A549 (cell line): ENCODE measurements at regions not wholly inside any gene's neighbourhood (a gene's known extent, or its start where the extent isn't known, plus 50 kb on each side); places are given as distances from the start of the nearest gene placed in this dataset.

Experiments used
- ATAC-seq, 2 experiments: fragments of 200-7000 bp in 1 of 2; fragments of >200 bp in 1 of 2; cut with Nextera tagmentation in 1 of 2; cut with Tn5 transposase in 1 of 2; 3 replicates each; pipeline versions ENCODE4 v1.8.0 to v1.9.1; 2018 to 2020; ENCODE audit warnings: mild to moderate bottlenecking in 1 of 2, moderate library complexity in 1 of 2
- CTCF ChIA-PET: fragments of 300-600 bp; sonication (Branson Sonifier 250); formaldehyde crosslinking; extraction: SDS; loops from one replicate; lab custom pipeline; 2021; ENCODE audit warnings: antibody characterized with exemption, inconsistent platforms; lab: Yijun Ruan, JAX
- POLR2A ChIA-PET: fragments of 350-600 bp; formaldehyde crosslinking; extraction: SDS; loops from one replicate; lab custom pipeline; 2021; ENCODE audit warnings: antibody characterized with exemption, inconsistent platforms; lab: Yijun Ruan, JAX
- DNase-seq, 2 experiments: peaks; one replicate each; pipeline versions ENCODE4 v3.0.0 to v3.0.0-alpha.2; 2011 to 2016; ENCODE audit warnings: low read depth in 1 of 2, low spot score in 1 of 2
- FAIRE-seq: peaks from 2 replicates; lab custom pipeline; 2011; peaks lifted over from hg19 to GRCh38; lab: Jason Lieb, UNC
- H3K27ac ChIP-seq, 2 experiments: fragments of >200 bp; sonication (Bioruptor Twin); formaldehyde crosslinking; 3 replicates each; pipeline ENCODE4 v1.5.1; 2016 to 2017
- H3K4me1 ChIP-seq: fragments of >200 bp; sonication (Bioruptor Twin); formaldehyde crosslinking; 3 replicates; pipeline ENCODE4 v1.6.1; 2016
- H3K4me2 ChIP-seq: fragments of >200 bp; sonication (Bioruptor Twin); formaldehyde crosslinking; 3 replicates; pipeline ENCODE4 v1.6.1; 2016
- H3K4me3 ChIP-seq: fragments of >200 bp; sonication (Bioruptor Twin); formaldehyde crosslinking; 3 replicates; pipeline ENCODE4 v1.5.1; 2016
- H3K9me3 ChIP-seq: fragments of >200 bp; sonication (Bioruptor Twin); formaldehyde crosslinking; 3 replicates; pipeline ENCODE4 v1.6.1; 2016
- BHLHE40 ChIP-seq: IDR thresholded peaks from 2 replicates; pipeline ENCODE4 v1.6.1; 2012; ENCODE audit warnings: low read depth, low read length, inconsistent platforms
- CBX2 ChIP-seq: fragments of 200-600 bp; sonication (generic); IDR thresholded peaks from 2 replicates; pipeline ENCODE4 v1.6.1; 2016; ENCODE audit warnings: low read depth, mild to moderate bottlenecking, borderline replicate concordance
- CHD2 ChIP-seq: fragments of 150-350 bp; IDR thresholded peaks from 2 replicates; pipeline ENCODE4 v1.6.1; 2014; ENCODE audit warnings: low read length; ENCODE audit not compliant: partially characterized antibody
- EHMT2 ChIP-seq: fragments of 200-600 bp; sonication (generic); IDR thresholded peaks from 2 replicates; pipeline ENCODE4 v1.6.1; 2016; ENCODE audit warnings: antibody characterized with exemption, low read depth, mild to moderate bottlenecking, moderate library complexity
- ESRRA ChIP-seq: fragments of 150-350 bp; IDR thresholded peaks from 2 replicates; pipeline ENCODE4 v1.6.1; 2014; ENCODE audit warnings: mild to moderate bottlenecking, low read length, borderline replicate concordance
- FOSB ChIP-seq: fragments of 250-450 bp; sonication (Bioruptor Pico); IDR thresholded peaks from 2 replicates; pipeline ENCODE4 v1.5.0; 2020; ENCODE audit warnings: mild to moderate bottlenecking, moderate library complexity
- FOSL2 ChIP-seq, 2 experiments: fragments of 450-650 bp in 1 of 2; fragments of >200 bp in 1 of 2; sonication (Bioruptor Twin) in 1 of 2; formaldehyde crosslinking; IDR thresholded peaks; 2 replicates each; pipeline versions ENCODE4 v1.5.0 to v1.6.1; 2016 to 2020; ENCODE audit warnings: mild to moderate bottlenecking in 1 of 2, moderate library complexity in 1 of 2
- FOXS1 ChIP-seq: fragments of 250-450 bp; sonication (Bioruptor Pico); IDR thresholded peaks from 2 replicates; pipeline ENCODE4 v1.5.0; 2020; ENCODE audit warnings: mild to moderate bottlenecking, moderate library complexity
- GATA3 ChIP-seq: IDR thresholded peaks from 2 replicates; pipeline ENCODE4 v1.6.1; 2012; ENCODE audit warnings: borderline replicate concordance
- HDAC2 ChIP-seq: fragments of 200-600 bp; sonication (generic); IDR thresholded peaks from 2 replicates; pipeline ENCODE4 v1.6.1; 2016
- HOXB5 ChIP-seq: fragments of 250-450 bp; sonication (Bioruptor Pico); IDR thresholded peaks from 2 replicates; pipeline ENCODE4 v1.5.0; 2020; ENCODE audit warnings: mild to moderate bottlenecking, moderate library complexity
- JUN ChIP-seq, 2 experiments: fragments of >200 bp; sonication (Bioruptor Twin); formaldehyde crosslinking; IDR thresholded peaks; 2 replicates in 1 of 2; 3 replicates in 1 of 2; pipeline ENCODE4 v1.6.1; 2016 to 2017
- KDM5A ChIP-seq: fragments of 200-600 bp; sonication (generic); IDR thresholded peaks from 2 replicates; pipeline ENCODE4 v1.6.1; 2016; ENCODE audit warnings: antibody characterized with exemption, mild to moderate bottlenecking
- NPAS2 ChIP-seq: fragments of 250-450 bp; sonication (Bioruptor Pico); IDR thresholded peaks from 2 replicates; pipeline ENCODE4 v1.8.0; 2022; ENCODE audit warnings: mild to moderate bottlenecking, moderate library complexity, borderline replicate concordance
- NR3C1 ChIP-seq: fragments of >200 bp; sonication (Bioruptor Twin); formaldehyde crosslinking; IDR thresholded peaks from 3 replicates; pipeline ENCODE4 v1.6.1; 2017
- PHF8 ChIP-seq: fragments of 200-600 bp; sonication (generic); IDR thresholded peaks from 2 replicates; pipeline ENCODE4 v1.6.1; 2016; ENCODE audit warnings: low read depth, mild to moderate bottlenecking, antibody characterized with exemption, moderate library complexity, borderline replicate concordance
- POLR2AphosphoS2 ChIP-seq: conservative IDR thresholded peaks from 2 replicates; pipeline ENCODE4 v1.6.1; 2012; ENCODE audit warnings: low read length, improper control_type of control experiment, inconsistent platforms
- RFX5 ChIP-seq: fragments of 450-650 bp; IDR thresholded peaks from 2 replicates; pipeline ENCODE4 v1.7.1; 2014; ENCODE audit warnings: antibody characterized with exemption, mild to moderate bottlenecking, moderate library complexity
- TFCP2L1 ChIP-seq: fragments of 250-450 bp; sonication (Bioruptor Pico); IDR thresholded peaks from 2 replicates; pipeline ENCODE4 v1.5.0; 2021; ENCODE audit warnings: mild to moderate bottlenecking
- ZC3H11A ChIP-seq: fragments of 450-650 bp; IDR thresholded peaks from 2 replicates; pipeline ENCODE4 v1.6.1; 2014; ENCODE audit warnings: antibody characterized with exemption, mild to moderate bottlenecking
- ZFP36 ChIP-seq: fragments of 450-650 bp; IDR thresholded peaks from 2 replicates; pipeline ENCODE4 v1.6.1; 2014; ENCODE audit warnings: borderline replicate concordance; ENCODE audit not compliant: partially characterized antibody
- ZNF302 ChIP-seq: fragments of 250-450 bp; sonication (Bioruptor Pico); IDR thresholded peaks from 2 replicates; pipeline ENCODE4 v1.9.0; 2021; ENCODE audit warnings: inconsistent platforms, mild to moderate bottlenecking, moderate library complexity
- WGBS: methylation state at CpG from one replicate; pipeline ENCODE4 v1.1.6; 2017; ENCODE audit errors: missing lambda C conversion rate; 5-methylcytosine and 5-hydroxymethylcytosine counted together
- TF ChIP-seq, protein P1 (sequence below): IDR thresholded peaks from 2 replicates; pipeline ENCODE4 v1.6.1; 2012; ENCODE audit warnings: low read depth, borderline replicate concordance
- TF ChIP-seq, protein P2 (sequence below): fragments of 150-350 bp; IDR thresholded peaks from 2 replicates; pipeline ENCODE4 v1.6.1; 2014; ENCODE audit warnings: low read depth, mild to moderate bottlenecking, low read length
- TF ChIP-seq, protein P3 (sequence below): fragments of 250-450 bp; sonication (Bioruptor Pico); IDR thresholded peaks from 2 replicates; pipeline ENCODE4 v1.5.0; 2021; ENCODE audit warnings: mild to moderate bottlenecking, moderate library complexity, borderline replicate concordance
- TF ChIP-seq, protein P4 (sequence below): fragments of >200 bp; sonication (Bioruptor Twin); formaldehyde crosslinking; IDR thresholded peaks from 2 replicates; pipeline ENCODE4 v1.6.1; 2016
- TF ChIP-seq, protein P5 (sequence below): fragments of 200-600 bp; sonication (generic); IDR thresholded peaks from 2 replicates; pipeline ENCODE4 v1.6.1; 2016; ENCODE audit warnings: antibody characterized with exemption, mild to moderate bottlenecking, moderate library complexity

DNA sequence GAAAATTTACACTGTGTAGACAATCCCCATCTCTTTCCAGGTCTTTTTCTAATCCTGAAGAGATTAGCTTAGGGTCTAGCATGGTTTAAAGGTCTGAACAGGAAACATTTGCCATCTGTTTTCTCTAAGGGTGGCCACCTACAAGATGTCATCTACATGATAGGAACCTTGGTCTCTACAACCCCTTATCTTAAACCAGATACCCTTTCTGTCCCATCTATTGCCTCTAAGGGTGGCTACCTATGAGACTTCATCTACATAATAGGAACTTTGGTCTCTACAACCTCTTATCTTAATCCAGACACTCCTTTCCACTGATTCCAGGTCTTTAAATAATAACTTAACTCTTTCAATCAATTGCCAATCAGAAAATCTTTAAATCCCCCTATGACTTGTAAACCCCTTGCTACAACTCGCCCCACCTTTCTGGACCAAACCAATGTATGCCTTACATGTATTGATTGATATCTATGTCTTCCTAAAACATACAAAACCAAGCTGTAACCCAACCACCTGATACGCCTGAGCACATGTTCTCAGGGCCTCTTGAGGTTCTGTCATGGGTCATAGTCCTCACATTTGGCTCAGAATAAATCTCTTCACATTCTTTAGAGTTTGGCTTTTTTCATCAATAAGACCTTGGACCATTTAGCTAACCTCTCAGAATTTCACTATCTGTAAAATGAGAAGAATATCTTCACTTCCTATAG, 605.0 kb downstream of the TUSC7 start:
- ChIA-PET POLR2A (no interaction called here), CTCF (no interaction called here)
- Histone ChIP-seq H3K9me3 (no peaks in the 10 kb centered on the region), H3K4me2 (no peak overlapping the region), H3K4me1 (no peaks in the 10 kb centered on the region), H3K4me3 (no peak overlapping the region), H3K27ac (no peak overlapping the region)
- FAIRE-seq (no peak), ATAC-seq (no peak), DNase-seq (no peak)
- 32% methylated on average over 2 of the region's 2 CpGs for WGBS
- TF ChIP-seq ZNF302 (CRISPR knock-in tag), result no peak

DNA sequence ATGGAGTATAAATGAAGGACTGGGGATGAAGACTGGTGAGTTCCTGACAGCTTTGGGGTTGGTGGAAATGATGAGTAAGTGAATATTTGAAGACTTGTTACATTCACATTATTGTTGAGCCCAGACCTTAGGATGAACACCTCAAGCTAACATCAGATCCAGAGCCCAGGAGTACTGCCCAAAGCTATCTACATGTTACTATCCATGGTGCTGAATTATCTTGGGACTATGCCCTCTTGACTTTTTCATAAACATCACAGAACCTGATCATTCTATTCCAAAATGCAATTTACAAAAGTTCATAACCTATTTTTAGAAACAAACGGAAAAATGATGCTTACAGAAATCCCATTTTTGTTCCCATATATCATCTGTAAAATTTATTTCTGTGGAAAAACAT, 613.3 kb downstream of the TUSC7 start:
- no peak for FAIRE-seq

DNA sequence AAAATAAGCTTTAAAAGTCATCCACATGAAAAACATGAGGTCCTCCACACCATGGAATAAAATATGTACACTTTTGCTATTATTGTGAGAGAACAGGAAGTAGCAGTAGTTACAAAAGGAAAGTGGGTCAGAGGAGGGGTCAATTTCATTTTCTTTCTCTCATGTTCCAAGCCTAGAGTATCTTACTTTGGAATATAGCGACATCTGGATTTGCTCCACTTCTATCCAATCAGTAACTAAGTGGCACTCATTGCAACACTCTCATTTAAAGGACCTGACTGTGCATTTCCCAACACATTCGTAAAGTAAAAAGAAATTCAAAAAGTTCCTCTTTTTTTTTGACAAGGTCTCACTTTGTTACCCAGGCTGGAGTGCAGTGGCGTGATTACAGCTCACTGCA, 637.3 kb downstream of the TUSC7 start:
- Histone ChIP-seq H3K4me3 (no peak overlapping the region), H3K27ac (no peak overlapping the region), H3K9me3 (no peaks in the 10 kb centered on the region), H3K4me2 (no peak overlapping the region), H3K4me1 (no peaks in the 10 kb centered on the region)
- FAIRE-seq, result no peak
- 65% methylated on average over 3 of the region's 3 CpGs for WGBS
- POLR2A ChIA-PET, result no interaction called here
- no peak for DNase-seq
- no peak for ATAC-seq
- CTCF ChIA-PET, result no interaction called here
- no peak for TF ChIP-seq NR3C1
- TF ChIP-seq, protein P1, sequence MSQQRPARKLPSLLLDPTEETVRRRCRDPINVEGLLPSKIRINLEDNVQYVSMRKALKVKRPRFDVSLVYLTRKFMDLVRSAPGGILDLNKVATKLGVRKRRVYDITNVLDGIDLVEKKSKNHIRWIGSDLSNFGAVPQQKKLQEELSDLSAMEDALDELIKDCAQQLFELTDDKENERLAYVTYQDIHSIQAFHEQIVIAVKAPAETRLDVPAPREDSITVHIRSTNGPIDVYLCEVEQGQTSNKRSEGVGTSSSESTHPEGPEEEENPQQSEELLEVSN, result no peak
- TF ChIP-seq ZC3H11A, result no peak
- TF ChIP-seq, protein P2, sequence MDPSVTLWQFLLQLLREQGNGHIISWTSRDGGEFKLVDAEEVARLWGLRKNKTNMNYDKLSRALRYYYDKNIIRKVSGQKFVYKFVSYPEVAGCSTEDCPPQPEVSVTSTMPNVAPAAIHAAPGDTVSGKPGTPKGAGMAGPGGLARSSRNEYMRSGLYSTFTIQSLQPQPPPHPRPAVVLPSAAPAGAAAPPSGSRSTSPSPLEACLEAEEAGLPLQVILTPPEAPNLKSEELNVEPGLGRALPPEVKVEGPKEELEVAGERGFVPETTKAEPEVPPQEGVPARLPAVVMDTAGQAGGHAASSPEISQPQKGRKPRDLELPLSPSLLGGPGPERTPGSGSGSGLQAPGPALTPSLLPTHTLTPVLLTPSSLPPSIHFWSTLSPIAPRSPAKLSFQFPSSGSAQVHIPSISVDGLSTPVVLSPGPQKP, result no peak
- TF ChIP-seq NPAS2, result no peak
- no peak for TF ChIP-seq JUN (IDR thresholded peaks at IDR 0.05)
- TF ChIP-seq FOSB, result no peak
- TF ChIP-seq PHF8, result no peak
- no peak for TF ChIP-seq EHMT2
- TF ChIP-seq FOXS1 (CRISPR knock-in tag), result no peak
- no peak for TF ChIP-seq POLR2AphosphoS2
- no peak for TF ChIP-seq BHLHE40
- TF ChIP-seq HOXB5 (CRISPR knock-in tag), result no peak
- TF ChIP-seq, protein P3, sequence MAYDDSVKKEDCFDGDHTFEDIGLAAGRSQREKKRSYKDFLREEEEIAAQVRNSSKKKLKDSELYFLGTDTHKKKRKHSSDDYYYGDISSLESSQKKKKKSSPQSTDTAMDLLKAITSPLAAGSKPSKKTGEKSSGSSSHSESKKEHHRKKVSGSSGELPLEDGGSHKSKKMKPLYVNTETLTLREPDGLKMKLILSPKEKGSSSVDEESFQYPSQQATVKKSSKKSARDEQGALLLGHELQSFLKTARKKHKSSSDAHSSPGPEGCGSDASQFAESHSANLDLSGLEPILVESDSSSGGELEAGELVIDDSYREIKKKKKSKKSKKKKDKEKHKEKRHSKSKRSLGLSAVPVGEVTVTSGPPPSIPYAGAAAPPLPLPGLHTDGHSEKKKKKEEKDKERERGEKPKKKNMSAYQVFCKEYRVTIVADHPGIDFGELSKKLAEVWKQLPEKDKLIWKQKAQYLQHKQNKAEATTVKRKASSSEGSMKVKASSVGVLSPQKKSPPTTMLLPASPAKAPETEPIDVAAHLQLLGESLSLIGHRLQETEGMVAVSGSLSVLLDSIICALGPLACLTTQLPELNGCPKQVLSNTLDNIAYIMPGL, result no peak
- no peak for TF ChIP-seq FOSL2 (IDR thresholded peaks at IDR 0.05)
- no peak for TF ChIP-seq FOSL2 (CRISPR knock-in tag; IDR thresholded peaks at IDR 0.05)
- TF ChIP-seq, protein P4, sequence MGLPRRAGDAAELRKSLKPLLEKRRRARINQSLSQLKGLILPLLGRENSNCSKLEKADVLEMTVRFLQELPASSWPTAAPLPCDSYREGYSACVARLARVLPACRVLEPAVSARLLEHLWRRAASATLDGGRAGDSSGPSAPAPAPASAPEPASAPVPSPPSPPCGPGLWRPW, result no peak
- no peak for TF ChIP-seq GATA3

More for the DNA sequence above, 613.3 kb downstream of the TUSC7 start:
- ChIA-PET CTCF (no interaction called here), POLR2A (no interaction called here)
- no peak overlapping the region for H3K27ac ChIP-seq
- no peaks in the 10 kb centered on the region for H3K9me3 ChIP-seq
- TF ChIP-seq RFX5 (no peak), JUN (IDR thresholded peaks at IDR 0.05) (no peak), NPAS2 (no peak), CHD2 (no peak), ESRRA (no peak), TFCP2L1 (CRISPR knock-in tag) (no peak), ZFP36 (no peak), HDAC2 (no peak), KDM5A (no peak), FOSL2 (IDR thresholded peaks at IDR 0.05) (no peak), FOSL2 (CRISPR knock-in tag; IDR thresholded peaks at IDR 0.05) (no peak), CBX2 (no peak), EHMT2 (peak; percentile 79; the same call in 1 of the 2 replicates)
- TF ChIP-seq, protein P5, sequence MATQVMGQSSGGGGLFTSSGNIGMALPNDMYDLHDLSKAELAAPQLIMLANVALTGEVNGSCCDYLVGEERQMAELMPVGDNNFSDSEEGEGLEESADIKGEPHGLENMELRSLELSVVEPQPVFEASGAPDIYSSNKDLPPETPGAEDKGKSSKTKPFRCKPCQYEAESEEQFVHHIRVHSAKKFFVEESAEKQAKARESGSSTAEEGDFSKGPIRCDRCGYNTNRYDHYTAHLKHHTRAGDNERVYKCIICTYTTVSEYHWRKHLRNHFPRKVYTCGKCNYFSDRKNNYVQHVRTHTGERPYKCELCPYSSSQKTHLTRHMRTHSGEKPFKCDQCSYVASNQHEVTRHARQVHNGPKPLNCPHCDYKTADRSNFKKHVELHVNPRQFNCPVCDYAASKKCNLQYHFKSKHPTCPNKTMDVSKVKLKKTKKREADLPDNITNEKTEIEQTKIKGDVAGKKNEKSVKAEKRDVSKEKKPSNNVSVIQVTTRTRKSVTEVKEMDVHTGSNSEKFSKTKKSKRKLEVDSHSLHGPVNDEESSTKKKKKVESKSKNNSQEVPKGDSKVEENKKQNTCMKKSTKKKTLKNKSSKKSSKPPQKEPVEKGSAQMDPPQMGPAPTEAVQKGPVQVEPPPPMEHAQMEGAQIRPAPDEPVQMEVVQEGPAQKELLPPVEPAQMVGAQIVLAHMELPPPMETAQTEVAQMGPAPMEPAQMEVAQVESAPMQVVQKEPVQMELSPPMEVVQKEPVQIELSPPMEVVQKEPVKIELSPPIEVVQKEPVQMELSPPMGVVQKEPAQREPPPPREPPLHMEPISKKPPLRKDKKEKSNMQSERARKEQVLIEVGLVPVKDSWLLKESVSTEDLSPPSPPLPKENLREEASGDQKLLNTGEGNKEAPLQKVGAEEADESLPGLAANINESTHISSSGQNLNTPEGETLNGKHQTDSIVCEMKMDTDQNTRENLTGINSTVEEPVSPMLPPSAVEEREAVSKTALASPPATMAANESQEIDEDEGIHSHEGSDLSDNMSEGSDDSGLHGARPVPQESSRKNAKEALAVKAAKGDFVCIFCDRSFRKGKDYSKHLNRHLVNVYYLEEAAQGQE, result peak; percentile 93
- H3K4me2 ChIP-seq, result no peak overlapping the region
- ATAC-seq, result peak in 1 of 2 experiments; percentile 47; a peak in 1 of 6 replicates
- DNase-seq, result peak in 1 of 2 experiments; percentile 13
- 2% methylated on average over 1 of the region's 1 CpG for WGBS
- no peak overlapping the region for H3K4me3 ChIP-seq
- H3K4me1 ChIP-seq, result no peaks in the 10 kb centered on the region
